Thoracic aorta (tissue), 2 donors: ENCODE measurements at regions not wholly inside any gene's neighbourhood (a gene's known extent, or its start where the extent isn't known, plus 50 kb on each side); places are given as distances from the start of the nearest gene placed in this dataset.

Experiments
- ATAC-seq: fragments of 150-250 bp; one replicate; pipeline ENCODE4 v1.8.0; 2017; ENCODE audit warnings: low read depth; ENCODE audit not compliant: insufficient number of reproducible peaks, low FRiP score
- DNase-seq: peaks from one replicate; pipeline ENCODE4 v3.0.0-alpha.2; 2020; ENCODE audit warnings: low spot score
- H3K27ac ChIP-seq, 2 donors: fragments of 200-600 bp; sonication (generic); 1 replicate in 1 of 2; 2 replicates in 1 of 2; pipeline ENCODE4 v1.5.1; 2016; ENCODE audit warnings: mild to moderate bottlenecking in 2 of 2, moderate library complexity in 2 of 2
- H3K27me3 ChIP-seq: fragments of 200-600 bp; sonication (generic); replicated peaks from 2 replicates; pipeline ENCODE4 v1.6.0; 2016; ENCODE audit warnings: mild to moderate bottlenecking; ENCODE audit not compliant: insufficient read depth
- H3K36me3 ChIP-seq: fragments of 200-600 bp; sonication (generic); one replicate; pipeline ENCODE4 v1.5.1; 2016
- H3K4me1 ChIP-seq, 2 donors: fragments of 200-600 bp; sonication (generic); 1 replicate in 1 of 2; 2 replicates in 1 of 2; pipeline versions ENCODE4 v1.5.1 to v1.6.0; 2016; ENCODE audit warnings: low read depth in 2 of 2, mild to moderate bottlenecking in 1 of 2; ENCODE audit not compliant: control insufficient read depth in 1 of 2
- H3K4me3 ChIP-seq: fragments of 200-600 bp; sonication (generic); 2 replicates; pipeline ENCODE4 v1.5.1; 2016; ENCODE audit warnings: mild to moderate bottlenecking
- H3K9me3 ChIP-seq: fragments of 200-600 bp; sonication (generic); 2 replicates; pipeline ENCODE4 v1.5.1; 2016
- TF ChIP-seq, protein P1 (sequence below): fragments of 200-600 bp; sonication (generic); IDR thresholded peaks from one replicate; pipeline ENCODE4 v1.5.1; 2019; ENCODE audit warnings: antibody characterized with exemption

GRCh38 chr1:232114985-232115384 lies 488.4 kb downstream of the DISC1 start:
- DNase-seq (no peak), ATAC-seq (no peak)
- Histone ChIP-seq H3K27me3 (no peaks in the 10 kb centered on the region), H3K9me3 (no peaks in the 10 kb centered on the region), H3K27ac (no peak overlapping the region), H3K4me3 (no peak overlapping the region), H3K36me3 (no peaks in the 10 kb centered on the region), H3K4me1 (peaks cover 9 to 11% of the 10 kb centered on the region in 2 donors)
- TF ChIP-seq, protein P1, sequence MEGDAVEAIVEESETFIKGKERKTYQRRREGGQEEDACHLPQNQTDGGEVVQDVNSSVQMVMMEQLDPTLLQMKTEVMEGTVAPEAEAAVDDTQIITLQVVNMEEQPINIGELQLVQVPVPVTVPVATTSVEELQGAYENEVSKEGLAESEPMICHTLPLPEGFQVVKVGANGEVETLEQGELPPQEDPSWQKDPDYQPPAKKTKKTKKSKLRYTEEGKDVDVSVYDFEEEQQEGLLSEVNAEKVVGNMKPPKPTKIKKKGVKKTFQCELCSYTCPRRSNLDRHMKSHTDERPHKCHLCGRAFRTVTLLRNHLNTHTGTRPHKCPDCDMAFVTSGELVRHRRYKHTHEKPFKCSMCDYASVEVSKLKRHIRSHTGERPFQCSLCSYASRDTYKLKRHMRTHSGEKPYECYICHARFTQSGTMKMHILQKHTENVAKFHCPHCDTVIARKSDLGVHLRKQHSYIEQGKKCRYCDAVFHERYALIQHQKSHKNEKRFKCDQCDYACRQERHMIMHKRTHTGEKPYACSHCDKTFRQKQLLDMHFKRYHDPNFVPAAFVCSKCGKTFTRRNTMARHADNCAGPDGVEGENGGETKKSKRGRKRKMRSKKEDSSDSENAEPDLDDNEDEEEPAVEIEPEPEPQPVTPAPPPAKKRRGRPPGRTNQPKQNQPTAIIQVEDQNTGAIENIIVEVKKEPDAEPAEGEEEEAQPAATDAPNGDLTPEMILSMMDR = no peak

DNA sequence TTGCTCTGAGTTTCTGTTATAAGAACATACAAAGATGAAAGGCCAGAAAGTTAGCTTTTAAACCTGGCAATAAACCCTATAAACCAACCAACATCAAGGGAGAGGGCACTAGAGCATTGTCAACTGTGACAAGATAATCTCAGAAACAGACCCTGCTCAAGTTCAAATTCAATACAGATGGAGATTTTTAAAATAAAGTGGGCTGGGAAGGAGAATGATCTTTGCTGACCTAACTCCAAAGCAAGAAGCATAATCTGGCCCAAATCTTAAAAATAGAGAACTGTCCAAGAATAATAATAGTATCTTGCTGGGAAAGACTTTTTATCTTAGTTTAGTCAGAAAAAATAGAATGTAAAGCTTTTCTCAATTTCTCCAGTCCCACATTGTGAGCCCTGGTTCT lies 485.5 kb downstream of the DISC1 start:
- no peaks in the 10 kb centered on the region for H3K36me3 ChIP-seq
- no peak overlapping the region for H3K27ac ChIP-seq
- H3K27me3 ChIP-seq = no peaks in the 10 kb centered on the region
- TF ChIP-seq, protein P1 = no peak
- no peak overlapping the region for H3K4me3 ChIP-seq
- H3K4me1 ChIP-seq = peaks cover 9 to 11% of the 10 kb centered on the region in 2 donors
- no peaks in the 10 kb centered on the region for H3K9me3 ChIP-seq
- ATAC-seq (no peak), DNase-seq (no peak)

DNA sequence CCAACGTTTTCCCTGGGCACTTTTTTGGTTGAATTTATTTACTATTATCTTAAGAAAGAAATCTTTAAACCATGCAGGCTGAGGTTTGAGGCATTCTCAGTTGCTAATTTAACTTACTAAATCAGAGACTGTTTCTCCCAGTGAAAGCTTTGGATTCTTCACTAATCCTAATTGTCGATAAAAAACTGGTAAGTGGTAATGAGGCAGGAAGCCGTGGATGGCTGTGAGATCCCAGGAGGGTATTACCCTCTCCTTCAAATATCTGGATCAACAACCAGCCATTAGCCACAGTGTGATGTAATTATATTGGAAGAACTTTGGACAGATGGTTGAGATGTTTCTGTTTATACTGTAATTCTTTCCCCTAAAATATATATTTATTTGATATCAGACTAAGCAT lies 485.0 kb downstream of the DISC1 start:
- Histone ChIP-seq H3K27ac (no peak overlapping the region), H3K4me3 (no peak overlapping the region), H3K36me3 (no peaks in the 10 kb centered on the region), H3K27me3 (no peaks in the 10 kb centered on the region), H3K9me3 (no peaks in the 10 kb centered on the region), H3K4me1 (peaks cover 9 to 11% of the 10 kb centered on the region in 2 donors)
- TF ChIP-seq, protein P1 = no peak
- no peak for DNase-seq
- ATAC-seq = no peak

- no peak overlapping the region for H3K4me3 ChIP-seq
- H3K27me3 ChIP-seq = no peaks in the 10 kb centered on the region
- TF ChIP-seq, protein P1 = no peak
- no peaks in the 10 kb centered on the region for H3K9me3 ChIP-seq
- H3K27ac ChIP-seq = no peak overlapping the region
- DNase-seq (no peak), ATAC-seq (no peak)
- peaks cover 9 to 11% of the 10 kb centered on the region in 2 donors for H3K4me1 ChIP-seq
- H3K36me3 ChIP-seq = no peaks in the 10 kb centered on the region
These were observed 483.9 kb downstream of the DISC1 start for GRCh38 chr1:232110281-232111090.

DNA sequence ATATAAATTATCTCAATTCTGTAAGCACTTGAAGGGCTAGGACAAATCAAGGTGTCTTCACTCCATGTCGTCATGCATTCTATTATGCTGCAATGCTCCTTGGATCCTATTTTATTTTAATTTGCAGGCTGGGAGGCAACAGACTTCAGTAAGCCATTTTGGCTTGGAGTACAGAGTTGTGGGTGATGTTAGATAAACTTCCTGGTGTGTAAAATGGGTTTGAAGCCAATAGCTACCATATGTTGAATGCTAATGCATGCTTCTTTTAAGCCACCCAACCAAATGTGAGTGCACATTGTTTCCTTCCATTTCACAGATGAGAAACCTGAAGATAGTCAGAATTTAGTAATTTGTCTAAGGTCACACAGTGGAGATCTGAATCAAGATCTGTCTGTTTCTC lies 482.8 kb downstream of the DISC1 start:
- no peaks in the 10 kb centered on the region for H3K27me3 ChIP-seq
- TF ChIP-seq, protein P1 = no peak
- peaks cover 9 to 11% of the 10 kb centered on the region in 2 donors for H3K4me1 ChIP-seq
- no peak overlapping the region for H3K4me3 ChIP-seq
- no peak for DNase-seq
- H3K27ac ChIP-seq = no peak overlapping the region
- H3K9me3 ChIP-seq = no peaks in the 10 kb centered on the region
- no peaks in the 10 kb centered on the region for H3K36me3 ChIP-seq
- ATAC-seq = no peak
